ENCODE measurements at regions not wholly inside any gene's neighbourhood (a gene's known extent, or its start where the extent isn't known, plus 50 kb on each side); places are given as distances from the start of the nearest gene placed in this dataset.

GRCh38 chr19:31759359-31759758 is 410.1 kb upstream of the TSHZ3 start:
- TF ChIP-seq CTCF (IDR thresholded peaks at IDR 0.05) (no peak), SMC3 (IDR thresholded peaks at IDR 0.05; ENCODE audit: low read depth, low read length) (no peak), EP300 (IDR thresholded peaks at IDR 0.05; ENCODE audit: borderline replicate concordance in 1 of 2, low read depth in 1 of 2, low read length in 1 of 2) (no peak), RXRA (IDR thresholded peaks at IDR 0.05; ENCODE audit: borderline replicate concordance, low read depth) (no peak), POLR2AphosphoS5 (IDR thresholded peaks at IDR 0.05; ENCODE audit: low read depth, low read length) (no peak), TCF12 (IDR thresholded peaks at IDR 0.05) (no peak), USF2 (IDR thresholded peaks at IDR 0.05; ENCODE audit: borderline replicate concordance, low read depth, low read length) (no peak), EZH2phosphoT487 (IDR thresholded peaks at IDR 0.05; ENCODE audit: borderline replicate concordance, low read depth) (no peak), CHD2 (IDR thresholded peaks at IDR 0.05; ENCODE audit: low read length, partially characterized antibody) (no peak), RCOR1 (IDR thresholded peaks at IDR 0.05; ENCODE audit: low read length) (no peak), USF1 (IDR thresholded peaks at IDR 0.05; ENCODE audit: borderline replicate concordance, low read depth) (no peak)

All from SK-N-SH (cell line).